Stomach (tissue), 4 donors: ENCODE measurements at regions not wholly inside any gene's neighbourhood (a gene's known extent, or its start where the extent isn't known, plus 50 kb on each side); places are given as distances from the start of the nearest gene placed in this dataset.

Experiments
- EP300 ChIP-seq: sonication (generic); formaldehyde crosslinking; IDR thresholded peaks from one replicate; pipeline ENCODE4 v1.6.1; 2017; ENCODE audit warnings: antibody characterized with exemption
- POLR2A ChIP-seq, 4 donors: fragments of 450-650 bp; IDR thresholded peaks; one replicate each; pipeline ENCODE4 v1.6.1; 2016; ENCODE audit warnings: antibody characterized with exemption in 4 of 4, control low read depth in 2 of 4, mild to moderate bottlenecking in 1 of 4, moderate library complexity in 1 of 4
- TF ChIP-seq, protein P1 (sequence below), 7 experiments: fragments of 450-650 bp in 4 of 7; fragments of 200-600 bp in 3 of 7; sonication (generic) in 3 of 7; IDR thresholded peaks; one replicate each; pipeline ENCODE4 v1.5.1; 2016 to 2019; ENCODE audit warnings: antibody characterized with exemption in 7 of 7, control low read depth in 2 of 7, mild to moderate bottlenecking in 1 of 7

DNA sequence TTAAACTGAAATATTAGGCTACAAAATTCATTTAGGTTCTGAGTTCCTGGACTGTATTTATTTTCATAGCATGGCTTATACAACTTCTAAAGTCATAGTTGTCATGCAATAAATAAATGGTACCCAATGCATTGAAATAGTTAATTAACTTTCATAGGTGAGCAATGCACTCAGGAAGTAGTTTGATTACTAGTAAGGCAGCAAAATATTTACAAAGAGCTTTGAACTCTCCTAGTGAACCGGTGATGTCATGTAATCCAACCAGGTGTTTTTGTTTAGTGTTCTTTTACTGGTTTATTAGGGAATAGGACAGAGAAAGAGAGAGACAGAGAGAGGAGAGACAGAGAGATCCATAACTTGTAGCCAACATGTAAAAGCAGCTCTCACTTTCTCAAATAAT is 228.6 kb upstream of the CTSO start:
- TF ChIP-seq, protein P1, sequence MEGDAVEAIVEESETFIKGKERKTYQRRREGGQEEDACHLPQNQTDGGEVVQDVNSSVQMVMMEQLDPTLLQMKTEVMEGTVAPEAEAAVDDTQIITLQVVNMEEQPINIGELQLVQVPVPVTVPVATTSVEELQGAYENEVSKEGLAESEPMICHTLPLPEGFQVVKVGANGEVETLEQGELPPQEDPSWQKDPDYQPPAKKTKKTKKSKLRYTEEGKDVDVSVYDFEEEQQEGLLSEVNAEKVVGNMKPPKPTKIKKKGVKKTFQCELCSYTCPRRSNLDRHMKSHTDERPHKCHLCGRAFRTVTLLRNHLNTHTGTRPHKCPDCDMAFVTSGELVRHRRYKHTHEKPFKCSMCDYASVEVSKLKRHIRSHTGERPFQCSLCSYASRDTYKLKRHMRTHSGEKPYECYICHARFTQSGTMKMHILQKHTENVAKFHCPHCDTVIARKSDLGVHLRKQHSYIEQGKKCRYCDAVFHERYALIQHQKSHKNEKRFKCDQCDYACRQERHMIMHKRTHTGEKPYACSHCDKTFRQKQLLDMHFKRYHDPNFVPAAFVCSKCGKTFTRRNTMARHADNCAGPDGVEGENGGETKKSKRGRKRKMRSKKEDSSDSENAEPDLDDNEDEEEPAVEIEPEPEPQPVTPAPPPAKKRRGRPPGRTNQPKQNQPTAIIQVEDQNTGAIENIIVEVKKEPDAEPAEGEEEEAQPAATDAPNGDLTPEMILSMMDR (IDR thresholded peaks at IDR 0.05): no peak
- TF ChIP-seq EP300 (no peak), POLR2A (IDR thresholded peaks at IDR 0.05) (no peak)
